AG04450 (cell line): ENCODE measurements at regions not wholly inside any gene's neighbourhood (a gene's known extent, or its start where the extent isn't known, plus 50 kb on each side); places are given as distances from the start of the nearest gene placed in this dataset.

Experiments
- CTCF ChIA-PET: fragments of 300-600, 350-600 bp; formaldehyde crosslinking; extraction: SDS; loops from one replicate; lab custom pipeline; 2022; ENCODE audit warnings: antibody characterized with exemption, inconsistent platforms; lab: Charles Lee
- POLR2A ChIA-PET: fragments of 350-600 bp; formaldehyde crosslinking; extraction: SDS; loops from one replicate; lab custom pipeline; 2021; ENCODE audit warnings: antibody characterized with exemption, inconsistent platforms; lab: Yijun Ruan, JAX
- DNase-seq: peaks from one replicate; pipeline ENCODE4 v3.0.0-alpha.2; 2011; ENCODE audit warnings: low read depth, low spot score
- H3K27ac ChIP-seq: one replicate; pipeline ENCODE4 v1.5.1; 2012; ENCODE audit warnings: low read depth, low read length, control low read depth
- H3K27me3 ChIP-seq: one replicate; pipeline ENCODE4 v1.6.0; 2012; ENCODE audit warnings: low read length; ENCODE audit not compliant: control insufficient read depth, insufficient read depth
- H3K4me3 ChIP-seq: 2 replicates; pipeline ENCODE4 v1.5.1; 2011; ENCODE audit warnings: mild to moderate bottlenecking, low read depth, low read length, control low read depth
- H3K9me3 ChIP-seq: 2 replicates; pipeline ENCODE4 v1.5.1; 2012; ENCODE audit warnings: low read length; ENCODE audit not compliant: control insufficient read depth, insufficient read depth
- TF ChIP-seq, protein P1 (sequence below): IDR thresholded peaks from 2 replicates; pipeline ENCODE4 v1.5.1; 2011; ENCODE audit warnings: low read depth, low read length, control low read depth, inconsistent platforms

DNA sequence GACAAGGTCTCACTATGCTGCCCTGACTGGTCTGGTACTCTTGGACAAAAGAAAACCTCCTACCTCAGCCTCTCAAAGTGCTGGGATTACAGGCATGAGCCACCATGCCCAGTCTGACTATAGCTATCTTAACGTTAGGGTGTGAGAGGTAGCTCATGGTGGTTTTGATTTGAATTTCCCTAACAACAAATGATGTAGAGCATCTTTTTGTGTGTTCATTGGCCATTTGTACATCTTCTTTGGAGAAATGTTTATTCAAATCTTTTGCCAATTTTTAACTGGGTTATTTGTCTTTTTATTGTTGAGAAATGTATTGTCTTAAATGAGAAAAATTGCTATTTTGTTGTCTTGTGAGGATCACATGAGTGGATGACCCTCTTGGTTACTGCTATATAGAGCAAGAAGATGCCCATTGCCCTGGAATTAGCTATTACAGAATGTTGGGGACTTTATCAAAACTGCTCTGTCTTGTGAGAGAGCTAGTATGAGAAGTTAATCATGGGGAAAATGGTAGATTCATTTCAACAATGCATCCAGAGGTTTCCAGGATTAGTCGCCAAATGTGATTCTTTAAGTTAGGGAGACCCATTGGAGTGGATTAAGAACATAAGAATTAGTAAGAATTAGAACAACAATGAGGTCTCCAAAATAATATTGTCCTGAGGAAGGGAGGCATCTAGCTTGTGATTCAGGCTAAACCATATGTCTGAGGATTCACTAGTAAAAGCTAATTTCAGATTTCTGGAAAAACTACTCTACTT lies 124.3 kb upstream of the MOCS2 start:
- no peak overlapping the region for H3K27ac ChIP-seq
- CTCF ChIA-PET: interaction anchor here (1.4 kb wide), 1 partner anchor 63 kb away, joined by 5 read pairs; no protein-coding TSS in a partner anchor
- POLR2A ChIA-PET: interaction anchor here (0.6 kb wide), 1 partner anchor 170 kb away, joined by 3 read pairs; no protein-coding TSS in a partner anchor
- H3K27me3 ChIP-seq: no peaks in the 10 kb centered on the region
- peaks cover 19% of the 10 kb centered on the region for H3K9me3 ChIP-seq
- no peak for DNase-seq
- no peak overlapping the region for H3K4me3 ChIP-seq
- TF ChIP-seq, protein P1, sequence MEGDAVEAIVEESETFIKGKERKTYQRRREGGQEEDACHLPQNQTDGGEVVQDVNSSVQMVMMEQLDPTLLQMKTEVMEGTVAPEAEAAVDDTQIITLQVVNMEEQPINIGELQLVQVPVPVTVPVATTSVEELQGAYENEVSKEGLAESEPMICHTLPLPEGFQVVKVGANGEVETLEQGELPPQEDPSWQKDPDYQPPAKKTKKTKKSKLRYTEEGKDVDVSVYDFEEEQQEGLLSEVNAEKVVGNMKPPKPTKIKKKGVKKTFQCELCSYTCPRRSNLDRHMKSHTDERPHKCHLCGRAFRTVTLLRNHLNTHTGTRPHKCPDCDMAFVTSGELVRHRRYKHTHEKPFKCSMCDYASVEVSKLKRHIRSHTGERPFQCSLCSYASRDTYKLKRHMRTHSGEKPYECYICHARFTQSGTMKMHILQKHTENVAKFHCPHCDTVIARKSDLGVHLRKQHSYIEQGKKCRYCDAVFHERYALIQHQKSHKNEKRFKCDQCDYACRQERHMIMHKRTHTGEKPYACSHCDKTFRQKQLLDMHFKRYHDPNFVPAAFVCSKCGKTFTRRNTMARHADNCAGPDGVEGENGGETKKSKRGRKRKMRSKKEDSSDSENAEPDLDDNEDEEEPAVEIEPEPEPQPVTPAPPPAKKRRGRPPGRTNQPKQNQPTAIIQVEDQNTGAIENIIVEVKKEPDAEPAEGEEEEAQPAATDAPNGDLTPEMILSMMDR: no peak

DNA sequence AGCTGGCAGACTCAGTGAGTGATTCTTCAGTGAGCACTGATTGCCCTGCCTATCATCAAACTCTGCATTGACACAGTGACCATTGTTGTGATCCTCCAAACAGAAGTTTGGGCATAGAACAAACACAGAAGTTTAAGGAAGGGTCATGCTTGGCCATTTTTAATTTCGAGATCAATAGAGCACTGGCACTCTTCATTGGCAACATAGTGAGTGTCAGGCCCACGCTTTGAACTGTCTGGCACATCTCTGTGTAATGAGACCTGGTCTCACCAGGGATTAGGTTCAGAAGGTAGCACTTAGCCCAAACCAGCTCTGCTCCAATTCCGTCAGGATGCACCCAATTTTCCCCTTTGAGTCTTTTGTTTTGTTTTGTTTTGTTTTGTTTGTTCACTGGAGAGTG lies 127.1 kb upstream of the MOCS2 start:
- POLR2A ChIA-PET: no interaction called here

DNA sequence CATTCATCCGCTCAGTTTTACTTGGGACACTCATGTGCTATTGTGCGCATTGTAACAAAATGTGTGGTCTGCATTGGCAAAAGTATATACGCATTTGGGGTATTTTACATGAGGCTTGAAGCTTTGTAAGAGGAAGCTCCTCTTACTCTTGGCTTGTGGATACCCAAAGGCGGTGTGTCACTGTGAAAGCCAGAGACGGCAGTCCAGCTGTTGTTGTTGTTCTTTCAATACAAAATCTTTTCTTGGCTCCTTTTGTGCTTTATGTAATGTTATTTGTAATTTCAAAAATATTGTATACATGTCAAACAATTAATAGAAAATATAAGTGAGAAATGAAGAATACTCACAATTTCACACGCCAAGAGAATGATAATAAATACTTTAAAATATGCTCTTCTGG lies 128.3 kb upstream of the MOCS2 start:
- DNase-seq: no peak

More for the DNA sequence above, 127.1 kb upstream of the MOCS2 start:
- Histone ChIP-seq H3K27ac (no peak overlapping the region), H3K27me3 (no peaks in the 10 kb centered on the region), H3K9me3 (peaks cover 8% of the 10 kb centered on the region; the same call in 1 of the 2 replicates), H3K4me3 (no peak overlapping the region)
- DNase-seq: no peak
- CTCF ChIA-PET: interaction anchor here (1.3 kb wide), 1 partner anchor 997 kb away, joined by 4 read pairs; no protein-coding TSS in a partner anchor
- TF ChIP-seq, protein P1: no peak

DNA sequence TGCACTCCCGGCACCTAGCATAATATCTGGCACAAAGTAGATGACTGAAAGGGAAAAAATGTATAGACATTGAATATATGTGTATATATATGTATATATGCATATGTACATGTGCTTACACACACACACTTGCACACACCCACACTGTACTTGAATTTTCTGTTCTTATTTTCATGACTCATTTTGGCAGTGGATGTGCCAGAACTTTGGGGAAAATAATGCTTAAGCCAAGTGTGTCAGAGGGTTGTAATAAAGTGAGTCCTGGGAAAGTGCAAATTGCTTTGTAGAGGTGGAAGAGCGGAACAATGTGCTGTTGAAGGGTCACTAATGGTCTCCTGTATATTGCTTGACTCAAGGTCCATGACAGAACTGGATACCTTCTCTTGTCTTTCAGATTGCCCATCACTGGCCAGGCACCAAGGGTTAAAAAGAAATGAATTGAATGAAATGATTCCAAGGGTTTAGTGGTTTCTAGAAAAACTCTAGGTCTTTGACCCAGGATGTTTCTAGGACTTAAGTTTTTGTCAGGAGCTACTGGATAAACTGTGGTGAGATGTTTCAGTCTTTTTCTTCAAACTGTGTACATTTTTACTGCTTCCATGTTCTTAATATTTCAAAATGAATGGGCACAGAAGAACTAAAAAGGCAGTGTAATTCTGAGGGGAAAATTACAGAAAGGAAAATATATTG lies 129.9 kb upstream of the MOCS2 start:
- Histone ChIP-seq H3K9me3 (no peaks in the 10 kb centered on the region), H3K4me3 (no peak overlapping the region), H3K27me3 (no peaks in the 10 kb centered on the region), H3K27ac (no peak overlapping the region)
- POLR2A ChIA-PET: interaction anchor here (0.7 kb wide), 1 partner anchor 77 kb away, joined by 3 read pairs; no protein-coding TSS in a partner anchor
- no peak for DNase-seq
- TF ChIP-seq, protein P1: no peak
- CTCF ChIA-PET: no interaction called here

More for the DNA sequence above, 128.3 kb upstream of the MOCS2 start:
- no peak overlapping the region for H3K27ac ChIP-seq
- no peak overlapping the region for H3K4me3 ChIP-seq
- H3K27me3 ChIP-seq: no peaks in the 10 kb centered on the region
- TF ChIP-seq, protein P1: no peak
- POLR2A ChIA-PET: no interaction called here
- peaks cover 2% of the 10 kb centered on the region; the same call in 1 of the 2 replicates for H3K9me3 ChIP-seq
- CTCF ChIA-PET: interaction anchor here (1.3 kb wide), 1 partner anchor 996 kb away, joined by 4 read pairs; no protein-coding TSS in a partner anchor
